ENCODE measurements at regions not wholly inside any gene's neighbourhood (a gene's known extent, or its start where the extent isn't known, plus 50 kb on each side); places are given as distances from the start of the nearest gene placed in this dataset.

GRCh38 chr2:83879127-83879526 is 580.0 kb downstream of the SUCLG1 start:
- TF ChIP-seq EZH2 (IDR thresholded peaks at IDR 0.05; ENCODE audit: borderline replicate concordance, low read depth, low read length): no peak
- TF ChIP-seq KAT7 (CRISPR knock-in tag; IDR thresholded peaks at IDR 0.05; ENCODE audit: borderline replicate concordance): no peak
- TF ChIP-seq POLR3A (IDR thresholded peaks at IDR 0.05; ENCODE audit: borderline replicate concordance, extremely low read depth, insufficient read depth, insufficient read length): no peak
- TF ChIP-seq CTCF (IDR thresholded peaks at IDR 0.05 in 2 of 3, conservative IDR thresholded peaks at IDR 0.05 in 1 of 3; ENCODE audit: insufficient read depth in 2 of 3, low read depth in 1 of 3, low read length in 3 of 3): no peak
